ENCODE measurements at regions not wholly inside any gene's neighbourhood (a gene's known extent, or its start where the extent isn't known, plus 50 kb on each side); places are given as distances from the start of the nearest gene placed in this dataset.
"Not testable (repeated sequence)": the region's sequence is repeated elsewhere in the genome, so short reads cannot be mapped to it uniquely, and the experiment has no call there.

DNA sequence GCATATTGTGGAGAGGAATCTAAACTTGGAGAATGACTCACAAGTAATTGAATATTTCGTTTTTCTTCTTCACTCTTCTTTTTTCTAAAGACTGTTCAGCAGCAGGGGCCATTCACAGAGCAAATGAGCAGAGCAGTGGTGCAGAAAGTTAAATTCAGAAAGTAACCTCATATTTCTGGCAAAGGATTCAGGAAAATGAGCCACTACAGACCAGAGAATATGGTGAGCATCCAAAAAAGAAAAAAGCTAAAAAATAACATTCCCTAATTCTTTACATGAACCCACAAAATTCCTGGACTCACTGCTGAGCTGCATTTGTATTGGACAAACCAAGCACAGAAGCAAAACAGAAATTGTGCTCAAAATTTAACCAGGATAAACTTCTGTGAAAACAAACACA, 1486.8 kb upstream of the C9orf72 start:
- no peak for DNase-seq

DNA sequence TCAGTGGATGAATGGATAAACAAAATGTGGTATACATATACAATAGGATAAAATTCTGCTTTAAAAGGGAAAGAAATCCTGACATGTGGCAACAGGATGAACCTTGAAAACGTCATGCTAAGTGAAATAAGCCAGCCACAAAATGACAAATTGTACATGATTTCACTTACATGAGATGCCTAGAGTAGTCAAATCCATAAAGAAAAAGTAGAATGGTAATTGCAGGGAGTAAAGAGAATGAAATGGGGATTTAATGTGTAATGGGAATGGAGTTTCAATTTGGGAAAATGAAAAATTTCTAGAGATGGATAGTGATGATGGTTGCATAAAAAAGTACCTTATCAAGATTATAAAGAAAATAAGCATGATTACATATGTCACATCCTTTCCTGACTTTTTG, 1489.2 kb upstream of the C9orf72 start:
- no peak for DNase-seq

DNA sequence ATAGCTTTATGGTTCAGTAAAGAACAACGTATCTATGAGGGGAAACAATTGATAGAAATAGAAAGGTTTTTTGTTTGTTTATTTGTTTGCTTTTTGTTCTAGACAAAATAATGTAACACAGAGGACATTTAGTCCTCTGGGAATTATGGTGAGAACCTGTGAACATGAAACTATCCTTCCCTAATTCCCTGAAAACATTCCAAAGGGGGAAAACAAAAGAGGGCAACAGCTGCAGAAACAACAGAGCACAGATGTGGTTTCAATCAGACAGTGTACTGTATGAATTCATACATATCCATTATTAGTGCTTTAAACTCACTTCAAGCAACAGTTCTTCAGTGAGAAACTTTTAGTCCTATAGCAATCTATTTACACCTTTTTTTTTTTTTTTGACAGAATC, 1489.8 kb upstream of the C9orf72 start:
- DNase-seq, result no peak

GRCh38 chr9:29066141-29066640, 1492.9 kb upstream of the C9orf72 start:
- DNase-seq, result no peak

GRCh38 chr9:29068461-29068860, 1495.2 kb upstream of the C9orf72 start:
- DNase-seq, result peak in 1 of 2 experiments; percentile 11

DNA sequence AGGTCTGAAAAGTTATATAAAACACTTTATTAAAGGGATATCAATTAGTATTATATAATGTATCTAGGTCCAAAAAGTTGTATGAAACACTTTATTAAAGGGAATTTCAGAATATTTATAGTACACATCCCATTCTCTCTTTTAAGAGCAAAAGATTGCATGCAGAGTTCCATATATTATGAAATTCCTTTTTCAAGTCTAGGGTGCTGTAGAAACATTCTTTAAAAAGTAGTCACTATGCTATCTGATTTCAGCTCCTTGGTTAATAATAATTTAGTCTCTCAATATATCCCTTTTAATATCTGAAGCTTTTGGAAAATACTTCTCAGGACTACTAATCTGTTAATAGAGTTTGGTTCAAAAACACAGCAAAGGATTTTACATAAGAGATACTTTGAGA, 1496.1 kb upstream of the C9orf72 start:
- no peak for DNase-seq

DNA sequence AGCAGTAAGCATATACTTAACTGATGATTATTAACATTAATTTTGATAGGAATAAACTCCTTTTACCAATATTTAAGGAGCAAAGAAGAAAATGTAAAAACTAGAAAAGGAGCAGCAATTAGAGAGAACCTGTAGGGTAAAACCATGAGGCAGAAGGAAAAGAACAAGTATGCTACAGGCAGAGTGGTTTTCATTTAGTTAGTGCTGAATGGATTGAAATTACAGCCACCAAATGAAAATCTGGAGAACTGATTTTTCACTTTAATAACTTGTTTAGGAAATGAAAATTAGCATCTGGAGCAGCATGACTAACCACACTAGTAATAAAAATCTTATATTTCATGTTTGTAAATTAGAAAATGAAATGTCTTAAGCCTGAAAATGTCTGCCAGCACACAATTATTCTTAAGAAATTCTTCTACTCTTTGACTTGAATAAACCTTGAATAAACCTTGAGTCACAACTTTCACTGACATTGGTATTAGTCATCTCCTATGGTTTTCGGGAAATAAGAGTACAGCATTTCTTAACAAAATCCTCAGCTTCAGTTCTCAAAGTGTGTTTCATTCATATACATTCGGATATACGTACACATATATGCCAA, 1504.9 kb upstream of the C9orf72 start:
- DNase-seq, result no peak

GRCh38 chr9:29100762-29101161, 1527.5 kb upstream of the C9orf72 start:
- DNase-seq, result no peak

DNA sequence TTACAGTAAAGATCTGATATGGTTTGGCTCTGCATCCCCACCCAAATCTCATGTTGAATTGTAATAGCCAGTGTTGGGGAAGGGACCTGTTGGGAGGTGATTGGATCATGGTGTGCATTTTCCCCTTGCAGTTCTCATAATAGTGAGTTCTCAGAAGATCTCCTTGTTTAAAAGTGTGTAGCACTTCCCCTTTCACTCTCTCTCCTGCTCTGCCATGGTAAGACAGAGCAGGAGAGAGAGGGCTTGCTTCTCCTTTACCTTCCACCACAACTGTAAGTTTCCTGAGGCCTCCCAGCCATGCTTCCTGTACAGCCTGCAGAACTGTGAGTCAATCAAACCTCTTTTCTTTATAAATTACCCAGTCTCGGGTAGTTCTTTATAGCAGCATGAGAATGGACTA, 1530.9 kb upstream of the C9orf72 start:
- not testable (repeated sequence) for DNase-seq

GRCh38 chr9:29118555-29118954, 1545.3 kb upstream of the C9orf72 start:
- DNase-seq, result no peak

GRCh38 chr9:29126783-29127182, 1553.5 kb upstream of the C9orf72 start:
- no peak for DNase-seq

- peak; percentile 2 to 37 for DNase-seq
Observed at GRCh38 chr9:29129763-29130162, 1556.5 kb upstream of the C9orf72 start.

DNA sequence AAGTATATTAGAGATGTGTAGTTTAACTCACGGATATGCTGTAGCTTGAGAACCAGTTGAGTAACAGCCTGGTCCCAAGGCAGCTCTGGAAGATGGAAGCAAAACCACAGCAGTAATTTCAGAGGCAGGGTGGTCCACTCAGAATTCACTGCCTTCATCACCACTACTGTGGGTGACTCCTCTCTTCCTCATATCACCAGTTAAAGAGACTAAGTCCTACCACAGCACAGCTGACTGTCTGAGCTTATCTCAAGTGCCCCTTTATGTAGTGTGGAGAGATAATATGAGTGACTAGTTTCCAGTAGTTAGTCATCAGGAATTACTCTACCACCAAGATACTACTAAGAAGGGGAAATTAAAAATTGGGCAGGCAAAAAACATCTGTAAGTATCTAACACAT, 1571.2 kb upstream of the C9orf72 start:
- DNase-seq, result peak in 1 of 2 experiments; percentile 60

GRCh38 chr9:29150606-29151005, 1577.3 kb upstream of the C9orf72 start:
- no peak for DNase-seq

GRCh38 chr9:29160763-29161353, 1587.6 kb upstream of the C9orf72 start:
- peak; percentile 84 to 95 for DNase-seq

DNA sequence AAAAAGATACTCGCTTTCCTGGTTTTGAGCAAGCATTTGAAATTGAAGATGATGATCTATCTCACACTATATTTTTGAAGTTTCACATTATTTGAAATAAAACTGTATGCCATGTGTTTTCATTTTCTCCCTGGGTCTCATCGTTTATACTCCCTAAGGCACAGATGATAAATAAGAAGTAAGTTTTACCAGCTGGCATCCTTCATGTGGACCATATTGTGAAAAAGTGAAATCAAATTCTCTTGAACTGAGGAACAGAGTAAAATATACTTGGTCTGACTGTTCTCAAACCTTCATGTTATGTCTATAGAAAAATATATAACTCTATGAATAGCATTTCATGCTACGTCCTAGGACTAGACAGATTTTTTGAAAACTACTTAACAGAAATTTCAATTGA, 1600.9 kb upstream of the C9orf72 start:
- no peak for DNase-seq

DNA sequence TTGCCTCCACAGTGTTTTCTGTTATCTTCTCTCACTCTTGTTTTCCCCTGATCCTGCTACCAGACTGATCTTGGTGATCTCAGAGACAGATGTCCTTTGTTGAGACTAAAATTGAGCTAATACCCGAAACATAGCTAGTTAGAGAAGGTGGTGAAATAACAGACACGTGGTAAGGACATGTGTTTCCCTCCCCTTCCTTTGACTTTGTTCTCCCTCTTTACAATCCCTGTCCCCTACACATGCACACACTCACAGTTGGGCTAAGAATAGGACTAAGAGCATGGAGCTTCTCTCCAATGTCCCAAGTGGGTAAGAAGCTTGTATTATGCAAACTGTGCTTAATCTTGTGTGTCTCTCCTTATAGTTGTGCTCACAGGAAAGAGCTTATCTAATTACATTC, 1603.0 kb upstream of the C9orf72 start:
- DNase-seq, result no peak

DNA sequence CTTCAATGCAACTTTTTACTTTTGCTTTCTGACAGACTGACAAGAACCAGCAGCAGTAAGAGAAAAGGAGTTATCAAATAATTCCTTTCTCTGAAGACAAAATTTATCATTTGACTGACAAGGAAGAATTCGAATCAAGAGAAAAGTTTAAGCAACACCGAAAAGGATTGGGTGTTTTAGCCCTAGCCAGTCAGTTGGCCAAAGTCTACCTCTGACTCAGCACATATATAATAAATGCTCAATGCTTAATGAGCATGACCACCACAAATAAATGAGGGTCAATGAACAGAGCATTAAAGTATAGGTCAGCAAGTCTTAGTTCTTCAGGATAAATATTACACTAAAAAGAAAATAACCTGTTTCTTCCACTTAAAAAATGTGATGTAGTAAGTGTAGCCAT, 1603.5 kb upstream of the C9orf72 start:
- no peak for DNase-seq

DNA sequence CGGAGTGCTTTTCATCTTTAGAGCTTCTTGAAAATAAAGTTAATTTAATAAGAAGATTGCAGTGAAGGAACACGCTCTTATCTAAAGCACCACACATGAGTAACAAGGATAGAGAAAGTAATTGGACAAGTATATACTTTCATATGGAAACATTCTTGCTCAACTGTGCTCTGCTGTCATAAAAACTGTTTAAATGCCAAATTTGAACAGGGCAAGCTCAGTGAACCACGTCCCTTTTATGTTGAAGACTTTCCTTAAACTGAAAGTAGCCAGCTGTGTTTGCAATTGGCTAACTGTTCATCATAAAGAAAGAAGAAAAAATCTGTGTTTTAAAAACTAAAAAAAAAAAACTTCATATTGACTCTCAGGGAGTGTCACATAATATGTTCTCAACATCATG, 1610.7 kb upstream of the C9orf72 start:
- peak in 1 of 2 experiments; percentile 27 for DNase-seq

GRCh38 chr9:29188771-29189170, 1615.5 kb upstream of the C9orf72 start:
- not testable (repeated sequence) for DNase-seq

GRCh38 chr9:29189221-29189620, 1615.9 kb upstream of the C9orf72 start:
- DNase-seq, result not testable (repeated sequence)

DNA sequence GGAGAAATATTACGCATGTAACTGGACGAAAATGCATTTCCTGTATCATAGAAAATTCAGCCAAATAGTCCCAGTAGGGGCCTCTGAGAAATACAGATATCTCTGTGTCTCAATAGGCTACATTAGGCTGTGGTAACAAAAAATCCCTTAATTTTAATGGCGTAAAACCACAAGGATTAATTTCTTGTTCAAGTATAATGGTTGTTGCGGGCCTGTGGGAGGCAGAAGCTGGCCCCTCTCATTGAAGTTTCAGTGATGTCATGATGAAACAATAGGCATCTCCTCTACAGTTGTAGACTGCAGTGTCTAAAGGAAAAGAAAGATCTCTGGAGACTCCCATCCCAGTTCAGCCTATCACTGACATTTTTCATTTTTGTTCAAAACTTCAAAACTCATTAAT, 1625.6 kb upstream of the C9orf72 start:
- no peak for DNase-seq

- no peak for DNase-seq
Observed at GRCh38 chr9:29199975-29200374, 1626.7 kb upstream of the C9orf72 start.

DNA sequence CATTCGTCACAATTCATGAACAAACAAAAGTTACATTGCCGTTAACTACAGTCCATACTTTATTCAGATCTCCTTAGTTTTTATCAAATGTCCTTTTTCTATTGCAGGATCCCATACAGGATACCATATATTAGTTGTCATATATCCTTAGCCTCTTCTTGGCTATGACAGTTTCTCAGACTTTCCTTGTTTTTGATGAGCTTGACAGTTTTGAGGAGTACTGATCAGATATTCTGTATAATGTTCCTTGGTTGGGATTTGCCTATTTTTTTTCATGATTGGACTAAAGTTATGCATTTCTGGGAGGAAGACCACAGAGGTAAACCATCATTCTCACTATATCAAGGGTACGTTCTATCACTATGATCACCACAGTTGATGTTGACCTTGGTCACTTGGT, 1627.4 kb upstream of the C9orf72 start:
- no peak for DNase-seq

Data from NCI-H2081 (cell line).